ENCODE measurements at regions not wholly inside any gene's neighbourhood (a gene's known extent, or its start where the extent isn't known, plus 50 kb on each side); places are given as distances from the start of the nearest gene placed in this dataset.
A peak's percentile ranks its signal among the peaks of the same experiment; 100 is the strongest.

DNA sequence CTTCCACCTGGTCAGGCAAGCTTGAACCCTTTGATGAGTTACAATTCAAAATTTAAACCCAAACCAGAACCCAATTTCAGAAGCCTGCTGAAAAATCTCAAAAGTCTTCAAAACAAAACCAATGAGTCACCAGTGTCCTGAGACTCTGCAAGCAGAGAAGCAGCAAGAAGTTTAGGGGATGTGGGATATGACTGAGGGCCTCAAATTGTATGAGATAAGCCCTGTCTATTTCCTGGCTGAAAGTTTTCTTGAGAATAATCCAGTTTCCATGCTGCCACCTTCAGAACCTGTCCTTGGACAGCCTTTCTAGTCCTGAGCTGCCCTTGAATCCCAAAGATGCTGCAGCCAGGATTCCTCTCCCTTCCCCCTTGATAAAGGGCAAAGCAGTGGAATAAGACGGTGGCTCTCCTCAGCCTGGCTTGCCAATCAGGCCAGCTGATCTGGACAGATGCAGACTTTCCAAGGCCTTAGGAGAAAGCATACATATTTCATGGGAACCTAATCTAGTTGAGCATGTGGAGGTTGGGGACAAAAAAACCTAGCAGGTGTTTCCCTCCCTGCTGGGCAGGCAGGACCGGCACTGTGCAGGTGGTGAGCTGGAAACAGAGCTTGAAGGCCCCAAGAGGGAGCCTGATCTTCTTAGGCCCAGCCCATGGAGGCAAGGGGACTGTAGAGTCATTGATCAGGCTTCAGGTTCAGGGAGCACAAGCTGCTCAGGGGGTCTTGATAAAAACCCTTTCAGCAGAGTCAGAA is 278.0 kb upstream of the MGAT5 start:
- 0 to 47% methylated on average over 1 to 2 of the region's 2 CpGs for WGBS, 2 experiments (ENCODE audit: insufficient coverage in 1 of 2, insufficient read length in 1 of 2)
- no peak overlapping the region for H3K9ac ChIP-seq (ENCODE audit: extremely low read depth, low read length, poor library complexity, severe bottlenecking)
- H3K36me3 Mint-ChIP-seq (ENCODE audit: low read depth) = no peaks in the 10 kb centered on the region
- H3K4me3 ChIP-seq (ENCODE audit: low read length) = no peak overlapping the region
- peaks cover 5% of the 10 kb centered on the region for H3K4me1 Mint-ChIP-seq
- DNase-seq = peak; percentile 30
- no peak for TF ChIP-seq CTCF (conservative IDR thresholded peaks at IDR 0.05)
- H3K36me3 ChIP-seq (ENCODE audit: control insufficient read depth, insufficient read depth, low read length) = no peaks in the 10 kb centered on the region
- H3K4me3 Mint-ChIP-seq = no peak overlapping the region
- no peak overlapping the region for H3K27ac ChIP-seq (ENCODE audit: low read depth, low read length)
- no peaks in the 10 kb centered on the region for H3K9me3 ChIP-seq (ENCODE audit: control insufficient read depth, low read length)
- H3K4me1 ChIP-seq (ENCODE audit: control insufficient read depth, insufficient read depth, low read length) = no peaks in the 10 kb centered on the region
- H3K27me3 ChIP-seq (ENCODE audit: control insufficient read depth, insufficient read depth, low read length, poor library complexity, severe bottlenecking) = peaks cover 6% of the 10 kb centered on the region
- peaks cover 16% of the 10 kb centered on the region for H3K27me3 Mint-ChIP-seq (ENCODE audit: insufficient read depth)
- H3K27ac Mint-ChIP-seq = no peak overlapping the region
- no peaks in the 10 kb centered on the region for H3K9me3 Mint-ChIP-seq

DNA sequence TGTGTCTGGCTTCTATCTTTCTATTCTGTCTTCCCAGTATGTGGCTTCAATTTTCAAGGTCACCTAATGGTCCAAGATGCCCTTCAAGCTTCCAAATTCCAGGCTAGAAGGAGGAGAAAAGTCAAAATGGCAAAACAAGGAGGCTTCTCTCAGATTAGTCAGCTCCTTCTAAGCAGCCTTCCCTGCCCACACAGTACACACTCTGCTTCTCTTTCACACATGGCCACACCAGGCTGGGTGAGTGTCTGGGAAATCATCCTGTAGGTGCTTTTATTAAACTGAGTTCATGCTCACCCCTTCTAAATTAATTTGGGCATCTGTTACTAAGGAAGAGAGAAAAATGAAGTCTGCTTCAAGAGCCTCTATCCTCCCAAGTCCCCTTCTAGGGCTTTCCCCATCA is 277.2 kb upstream of the MGAT5 start:
- DNase-seq = peak; percentile 6
- H3K9me3 Mint-ChIP-seq = no peaks in the 10 kb centered on the region
- H3K27me3 Mint-ChIP-seq (ENCODE audit: insufficient read depth) = peaks cover 18% of the 10 kb centered on the region
- H3K27ac ChIP-seq (ENCODE audit: low read depth, low read length) = no peak overlapping the region
- no peaks in the 10 kb centered on the region for H3K9me3 ChIP-seq (ENCODE audit: control insufficient read depth, low read length)
- no peaks in the 10 kb centered on the region for H3K4me1 ChIP-seq (ENCODE audit: control insufficient read depth, insufficient read depth, low read length)
- no peak for TF ChIP-seq CTCF (conservative IDR thresholded peaks at IDR 0.05)
- no peaks in the 10 kb centered on the region for H3K4me1 Mint-ChIP-seq
- no peak overlapping the region for H3K4me3 ChIP-seq (ENCODE audit: low read length)
- no peaks in the 10 kb centered on the region for H3K36me3 ChIP-seq (ENCODE audit: control insufficient read depth, insufficient read depth, low read length)
- H3K9ac ChIP-seq (ENCODE audit: extremely low read depth, low read length, poor library complexity, severe bottlenecking) = no peak overlapping the region
- H3K4me3 Mint-ChIP-seq = no peak overlapping the region
- no peak overlapping the region for H3K27ac Mint-ChIP-seq
- H3K36me3 Mint-ChIP-seq (ENCODE audit: low read depth) = no peaks in the 10 kb centered on the region
- H3K27me3 ChIP-seq (ENCODE audit: control insufficient read depth, insufficient read depth, low read length, poor library complexity, severe bottlenecking) = peaks cover 6% of the 10 kb centered on the region

DNA sequence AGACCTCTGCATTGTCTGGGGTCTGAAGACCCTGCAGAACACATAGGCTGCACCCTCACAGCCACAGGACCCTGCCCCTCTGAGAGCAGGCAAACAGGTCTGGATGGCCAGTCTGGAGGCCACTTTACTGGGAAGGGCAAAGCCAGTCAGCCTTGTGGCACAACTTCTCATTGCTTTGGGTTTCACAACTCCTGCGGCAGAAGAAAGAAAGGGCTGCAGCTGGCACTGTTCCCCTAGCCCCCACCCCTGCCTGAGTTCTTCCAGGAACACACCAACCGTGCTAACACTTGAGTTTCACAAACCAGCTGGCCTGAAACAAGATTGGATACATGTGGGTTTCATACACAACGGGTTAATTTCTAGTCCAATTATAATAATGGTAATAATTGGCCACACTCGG is 276.5 kb upstream of the MGAT5 start:
- Mint-ChIP-seq H3K27me3 (ENCODE audit: insufficient read depth) (peaks cover 18% of the 10 kb centered on the region), H3K4me3 (no peak overlapping the region), H3K27ac (no peak overlapping the region), H3K4me1 (no peaks in the 10 kb centered on the region), H3K9me3 (no peaks in the 10 kb centered on the region), H3K36me3 (ENCODE audit: low read depth) (no peaks in the 10 kb centered on the region)
- no peaks in the 10 kb centered on the region for H3K4me1 ChIP-seq (ENCODE audit: control insufficient read depth, insufficient read depth, low read length)
- peak; percentile 20 for DNase-seq
- H3K4me3 ChIP-seq (ENCODE audit: low read length) = no peak overlapping the region
- 87% methylated on average over 4 of the region's 4 CpGs; no CpG with 5 or more reads in 1 of the 2 experiments for WGBS, 2 experiments (ENCODE audit: insufficient coverage in 1 of 2, insufficient read length in 1 of 2)
- no peak overlapping the region for H3K27ac ChIP-seq (ENCODE audit: low read depth, low read length)
- H3K36me3 ChIP-seq (ENCODE audit: control insufficient read depth, insufficient read depth, low read length) = no peaks in the 10 kb centered on the region
- no peak for TF ChIP-seq CTCF (conservative IDR thresholded peaks at IDR 0.05)
- H3K27me3 ChIP-seq (ENCODE audit: control insufficient read depth, insufficient read depth, low read length, poor library complexity, severe bottlenecking) = peaks cover 5% of the 10 kb centered on the region
- H3K9me3 ChIP-seq (ENCODE audit: control insufficient read depth, low read length) = no peaks in the 10 kb centered on the region
- no peak overlapping the region for H3K9ac ChIP-seq (ENCODE audit: extremely low read depth, low read length, poor library complexity, severe bottlenecking)
